ENCODE measurements at regions not wholly inside any gene's neighbourhood (a gene's known extent, or its start where the extent isn't known, plus 50 kb on each side); places are given as distances from the start of the nearest gene placed in this dataset.

DNA sequence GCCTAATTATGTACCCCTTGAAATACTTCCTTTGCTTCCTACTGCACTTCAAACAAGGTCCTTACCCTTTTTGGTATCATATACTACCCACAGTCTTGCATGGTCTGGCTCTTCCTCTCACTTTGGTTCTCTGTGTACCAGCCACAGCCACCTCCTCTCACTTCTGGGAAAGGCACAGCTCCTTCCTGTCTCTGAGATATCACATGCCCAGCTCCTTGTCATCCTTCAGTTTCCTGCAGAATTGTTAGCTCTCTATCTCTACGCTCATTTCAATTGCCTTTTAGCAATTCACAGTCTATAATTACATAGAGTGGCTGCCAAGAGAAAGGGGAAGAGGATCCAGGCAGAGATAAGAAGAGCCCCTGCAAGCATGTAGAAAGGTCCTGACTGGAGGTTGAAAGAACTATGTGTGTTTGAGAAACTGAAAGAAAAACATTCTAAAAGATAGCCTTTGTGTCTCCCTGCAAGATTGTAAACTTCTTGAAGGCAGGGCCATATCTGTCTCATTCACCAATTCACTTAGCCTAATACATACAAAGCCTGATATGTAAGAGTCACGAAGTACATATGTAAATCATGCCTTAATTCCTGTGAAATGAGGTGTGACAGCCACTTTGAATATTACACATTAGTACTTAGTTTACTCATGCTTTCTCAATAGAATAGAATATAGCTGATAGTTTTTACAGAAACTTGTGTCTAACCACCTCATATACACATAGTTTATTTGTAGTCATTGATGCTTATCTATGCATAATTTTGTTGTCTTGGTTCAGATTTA lies 933.1 kb downstream of the DIAPH3 start:
- Histone ChIP-seq H3K27me3 (no peaks in the 10 kb centered on the region), H3K36me3 (no peaks in the 10 kb centered on the region), H3K4me1 (no peaks in the 10 kb centered on the region), H3K27ac (no peak overlapping the region), H3K9me3 (no peaks in the 10 kb centered on the region), H3K4me3 (no peak overlapping the region)
- no peak for DNase-seq
- no peak for TF ChIP-seq POLR2A (IDR thresholded peaks at IDR 0.05)
- TF ChIP-seq CTCF (IDR thresholded peaks at IDR 0.05), result no peak

DNA sequence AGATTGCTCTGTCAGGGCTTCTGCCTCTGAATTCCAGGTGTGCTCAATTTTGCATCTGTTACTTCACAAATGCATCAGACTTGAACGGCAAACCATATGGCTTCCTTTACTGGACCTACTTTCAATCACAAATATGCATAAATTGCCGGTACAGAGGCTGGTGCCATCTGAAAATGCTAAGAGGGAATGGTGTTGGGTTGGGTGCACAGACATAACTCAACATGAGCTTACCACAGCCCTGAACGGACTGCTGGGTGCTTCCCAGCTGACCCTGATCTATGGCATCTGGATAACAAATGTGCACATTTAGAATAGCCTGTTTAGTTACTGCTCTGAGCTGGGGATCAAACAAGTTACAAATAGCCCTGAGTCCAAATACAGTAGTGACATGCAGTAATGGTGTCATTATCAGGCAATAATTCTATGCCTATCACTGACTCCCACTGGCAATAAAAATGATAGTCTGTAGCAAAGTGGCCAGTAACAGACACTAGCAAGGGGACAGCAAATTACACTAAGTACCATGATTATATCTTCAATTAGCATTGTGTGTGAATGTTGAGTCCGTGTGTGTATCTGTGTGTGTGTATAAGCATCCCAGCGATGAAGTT lies 927.3 kb downstream of the DIAPH3 start:
- no peaks in the 10 kb centered on the region for H3K9me3 ChIP-seq
- H3K36me3 ChIP-seq, result no peaks in the 10 kb centered on the region
- no peaks in the 10 kb centered on the region for H3K27me3 ChIP-seq
- H3K27ac ChIP-seq, result no peak overlapping the region
- TF ChIP-seq POLR2A (IDR thresholded peaks at IDR 0.05) (no peak), CTCF (IDR thresholded peaks at IDR 0.05) (no peak)
- H3K4me3 ChIP-seq, result no peak overlapping the region
- DNase-seq, result no peak
- no peaks in the 10 kb centered on the region for H3K4me1 ChIP-seq

DNA sequence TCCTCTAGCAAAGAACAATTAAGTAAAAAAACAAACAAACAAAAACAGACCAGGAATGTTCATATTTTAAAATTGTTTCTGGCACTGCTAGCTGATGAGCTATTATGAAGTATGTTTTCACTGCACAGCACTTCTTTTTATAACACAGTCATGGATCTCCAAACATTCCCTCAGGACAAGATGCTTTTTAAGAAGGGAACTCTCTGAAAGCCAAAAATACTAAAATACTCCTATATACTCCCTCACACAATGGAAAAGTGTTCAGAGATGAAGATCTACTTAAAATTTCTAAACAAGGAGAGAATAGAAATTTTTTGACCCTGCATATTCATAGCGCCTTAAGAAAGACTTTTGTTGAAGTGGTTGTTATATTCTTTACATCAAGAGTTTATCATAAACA lies 926.8 kb downstream of the DIAPH3 start:
- Histone ChIP-seq H3K4me1 (no peaks in the 10 kb centered on the region), H3K4me3 (no peak overlapping the region), H3K9me3 (no peaks in the 10 kb centered on the region), H3K27ac (no peak overlapping the region), H3K36me3 (no peaks in the 10 kb centered on the region), H3K27me3 (no peaks in the 10 kb centered on the region)
- TF ChIP-seq POLR2A (IDR thresholded peaks at IDR 0.05) (no peak), CTCF (IDR thresholded peaks at IDR 0.05) (no peak)
- DNase-seq, result no peak

DNA sequence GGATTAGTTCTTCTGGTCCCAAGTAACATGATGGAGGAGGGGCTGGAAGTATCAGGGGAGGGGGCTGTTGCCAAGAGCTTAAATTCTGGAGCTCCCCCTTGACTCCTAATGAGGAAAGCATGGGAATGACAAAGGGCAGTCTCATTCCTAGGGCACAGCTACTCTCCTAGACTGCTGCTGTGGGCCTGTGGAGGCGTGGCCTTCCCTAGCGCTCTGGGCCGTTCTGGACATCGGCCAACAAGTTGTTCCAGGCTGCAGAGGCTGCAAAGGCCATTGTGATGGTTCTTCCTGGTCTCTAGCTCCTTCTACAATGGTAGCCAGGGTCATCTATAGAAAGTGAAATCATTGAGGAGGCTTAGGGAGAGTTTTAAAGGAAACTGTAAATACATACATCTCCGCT lies 916.6 kb downstream of the DIAPH3 start:
- no peak overlapping the region for H3K27ac ChIP-seq
- H3K4me1 ChIP-seq, result no peaks in the 10 kb centered on the region
- H3K9me3 ChIP-seq, result no peaks in the 10 kb centered on the region
- H3K36me3 ChIP-seq, result no peaks in the 10 kb centered on the region
- no peaks in the 10 kb centered on the region for H3K27me3 ChIP-seq
- TF ChIP-seq CTCF (IDR thresholded peaks at IDR 0.05), result no peak
- no peak for TF ChIP-seq POLR2A (IDR thresholded peaks at IDR 0.05)
- no peak overlapping the region for H3K4me3 ChIP-seq
- no peak for DNase-seq

DNA sequence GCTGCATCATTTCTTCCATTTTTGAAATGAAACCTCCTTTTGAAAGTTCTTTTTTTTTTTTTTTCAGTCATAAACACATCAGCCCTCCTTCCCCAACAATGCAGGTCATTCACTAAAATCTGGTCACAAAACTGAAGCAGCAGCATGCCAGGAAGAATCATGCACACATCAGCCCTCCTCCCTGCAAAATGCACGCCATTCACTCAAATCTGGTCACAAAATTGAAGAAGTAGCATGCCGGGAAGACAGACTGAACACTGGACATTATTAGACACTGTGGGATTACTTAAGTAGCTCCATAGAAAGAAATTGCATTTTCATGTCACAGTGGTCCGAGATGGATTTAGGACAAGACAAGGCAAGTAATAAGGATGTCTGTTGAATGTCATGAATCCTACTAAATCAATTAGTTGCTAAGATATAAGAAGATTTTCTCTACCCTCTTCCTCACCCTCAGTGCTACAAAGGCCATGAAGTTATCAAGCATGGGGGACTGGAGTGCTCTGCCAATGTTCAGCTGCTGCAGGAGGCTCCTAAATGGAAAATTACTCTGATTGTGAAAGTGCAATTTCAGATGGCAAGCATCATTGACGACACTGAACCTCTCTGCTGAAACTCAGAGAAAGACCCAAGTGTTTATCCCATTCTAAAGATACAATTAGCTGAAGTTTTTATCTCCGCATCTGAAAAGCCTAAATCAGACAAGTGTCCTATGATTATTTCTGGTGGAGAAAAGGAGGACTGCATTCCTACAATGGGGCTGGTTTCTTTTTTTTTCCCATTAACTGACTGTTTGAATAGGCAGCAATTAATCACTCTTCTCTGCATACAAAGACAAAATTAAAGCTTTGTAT lies 913.2 kb downstream of the DIAPH3 start:
- DNase-seq, result no peak
- no peaks in the 10 kb centered on the region for H3K4me1 ChIP-seq
- no peaks in the 10 kb centered on the region for H3K27me3 ChIP-seq
- H3K9me3 ChIP-seq, result no peaks in the 10 kb centered on the region
- no peak overlapping the region for H3K4me3 ChIP-seq
- TF ChIP-seq CTCF (IDR thresholded peaks at IDR 0.05), result no peak
- TF ChIP-seq POLR2A (IDR thresholded peaks at IDR 0.05), result no peak
- no peaks in the 10 kb centered on the region for H3K36me3 ChIP-seq
- no peak overlapping the region for H3K27ac ChIP-seq

Measured in Peyer's patch (tissue), 4 donors.